ENCODE measurements at regions not wholly inside any gene's neighbourhood (a gene's known extent, or its start where the extent isn't known, plus 50 kb on each side); places are given as distances from the start of the nearest gene placed in this dataset.

DNA sequence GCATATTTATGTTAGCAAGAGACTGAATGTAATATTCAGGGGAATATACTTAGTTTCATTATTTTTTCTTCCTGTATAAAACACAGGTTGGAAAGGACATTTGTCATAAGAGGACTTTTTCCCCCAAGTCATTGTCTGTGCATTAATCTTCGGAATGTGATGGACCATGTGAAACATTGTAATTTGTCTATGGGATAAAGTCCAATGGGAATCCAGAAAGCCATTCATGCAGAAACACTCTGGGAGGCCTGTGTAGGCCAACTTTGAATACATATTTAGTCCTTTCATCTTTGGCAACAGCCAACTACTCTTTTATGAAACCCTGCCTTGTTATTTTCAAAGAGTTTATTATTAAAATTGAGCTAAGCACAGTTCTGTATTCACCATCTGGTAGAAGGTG lies 386.4 kb downstream of the PIK3C3 start:
- no peaks in the 10 kb centered on the region for H3K9me3 ChIP-seq
- intact Hi-C loops (cut with DNase I), result no loop called here
- H3K36me3 ChIP-seq, result no peaks in the 10 kb centered on the region
- DNase-seq, result no peak
- H3K27me3 ChIP-seq, result no peaks in the 10 kb centered on the region
- no peak for TF ChIP-seq POLR2A (IDR thresholded peaks at IDR 0.05)
- TF ChIP-seq, protein P1, sequence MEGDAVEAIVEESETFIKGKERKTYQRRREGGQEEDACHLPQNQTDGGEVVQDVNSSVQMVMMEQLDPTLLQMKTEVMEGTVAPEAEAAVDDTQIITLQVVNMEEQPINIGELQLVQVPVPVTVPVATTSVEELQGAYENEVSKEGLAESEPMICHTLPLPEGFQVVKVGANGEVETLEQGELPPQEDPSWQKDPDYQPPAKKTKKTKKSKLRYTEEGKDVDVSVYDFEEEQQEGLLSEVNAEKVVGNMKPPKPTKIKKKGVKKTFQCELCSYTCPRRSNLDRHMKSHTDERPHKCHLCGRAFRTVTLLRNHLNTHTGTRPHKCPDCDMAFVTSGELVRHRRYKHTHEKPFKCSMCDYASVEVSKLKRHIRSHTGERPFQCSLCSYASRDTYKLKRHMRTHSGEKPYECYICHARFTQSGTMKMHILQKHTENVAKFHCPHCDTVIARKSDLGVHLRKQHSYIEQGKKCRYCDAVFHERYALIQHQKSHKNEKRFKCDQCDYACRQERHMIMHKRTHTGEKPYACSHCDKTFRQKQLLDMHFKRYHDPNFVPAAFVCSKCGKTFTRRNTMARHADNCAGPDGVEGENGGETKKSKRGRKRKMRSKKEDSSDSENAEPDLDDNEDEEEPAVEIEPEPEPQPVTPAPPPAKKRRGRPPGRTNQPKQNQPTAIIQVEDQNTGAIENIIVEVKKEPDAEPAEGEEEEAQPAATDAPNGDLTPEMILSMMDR (IDR thresholded peaks at IDR 0.05), result no peak
- H3K4me3 ChIP-seq, result no peak overlapping the region
- H3K4me1 ChIP-seq, result no peaks in the 10 kb centered on the region
- no peak overlapping the region for H3K27ac ChIP-seq
- WGBS, 4 donors, result 41 to 95% (median 70%) methylated on average over 1 of the region's 1 CpG
- ATAC-seq, result no peak

DNA sequence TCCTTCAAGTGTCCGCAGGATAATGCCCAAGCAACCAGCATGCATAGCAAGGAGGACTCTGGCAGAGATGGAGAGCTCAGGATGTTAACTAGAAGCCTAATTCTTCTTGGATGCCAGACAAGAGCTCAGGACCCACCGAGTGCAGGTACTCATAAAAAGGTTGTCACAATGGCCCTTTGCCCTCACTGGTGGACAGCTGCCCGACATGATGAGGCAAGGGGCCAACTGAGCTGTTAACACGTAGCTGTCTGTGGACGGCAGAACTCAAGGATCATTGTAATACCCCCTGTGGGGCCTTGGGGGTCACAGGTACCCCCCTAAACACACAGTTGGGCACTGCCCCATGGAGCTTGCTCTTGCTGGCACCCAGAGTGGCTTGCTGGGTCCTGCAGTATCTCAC lies 393.7 kb downstream of the PIK3C3 start:
- H3K27ac ChIP-seq, result no peak overlapping the region

DNA sequence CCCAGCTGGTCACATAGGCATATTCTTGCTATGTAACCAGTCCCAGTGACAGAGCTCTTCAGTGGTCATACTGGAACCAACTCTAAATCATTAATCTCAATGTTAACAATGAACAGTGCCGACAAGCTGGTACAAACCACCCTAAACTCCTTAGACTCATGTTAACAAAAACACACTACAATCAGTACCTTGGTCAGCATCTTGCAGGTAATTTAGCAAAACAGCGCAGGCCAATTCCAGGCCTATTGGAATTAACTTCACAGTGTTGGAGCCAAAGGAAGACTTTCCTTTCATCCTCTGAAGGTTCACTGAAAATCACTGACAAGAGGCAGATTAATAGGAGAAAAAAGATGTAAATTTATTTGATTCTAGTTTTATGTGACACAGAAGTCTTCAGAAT lies 396.4 kb downstream of the PIK3C3 start:
- H3K36me3 ChIP-seq, result no peaks in the 10 kb centered on the region
- H3K27ac ChIP-seq, result no peak overlapping the region
- DNase-seq, result no peak
- no peak for TF ChIP-seq POLR2A (IDR thresholded peaks at IDR 0.05)
- TF ChIP-seq, protein P1 (IDR thresholded peaks at IDR 0.05), result no peak
- no peak for ATAC-seq
- no peaks in the 10 kb centered on the region for H3K27me3 ChIP-seq
- no peak overlapping the region for H3K4me3 ChIP-seq
- no peaks in the 10 kb centered on the region for H3K9me3 ChIP-seq
- intact Hi-C loops (cut with DNase I), result no loop called here
- WGBS, 4 donors, result 56 to 96% (median 75%) methylated on average over 2 of the region's 2 CpGs
- no peaks in the 10 kb centered on the region for H3K4me1 ChIP-seq

More for the DNA sequence above, 393.7 kb downstream of the PIK3C3 start:
- Histone ChIP-seq H3K9me3 (no peaks in the 10 kb centered on the region), H3K36me3 (no peaks in the 10 kb centered on the region), H3K4me1 (no peaks in the 10 kb centered on the region), H3K4me3 (no peak overlapping the region), H3K27me3 (no peaks in the 10 kb centered on the region)
- DNase-seq, result no peak
- no peak for ATAC-seq
- WGBS, 4 donors, result 66 to 87% (median 70%) methylated on average over 5 of the region's 5 CpGs
- no peak for TF ChIP-seq POLR2A (IDR thresholded peaks at IDR 0.05)
- TF ChIP-seq, protein P1 (IDR thresholded peaks at IDR 0.05), result no peak
- intact Hi-C loops (cut with DNase I), result no loop called here

DNA sequence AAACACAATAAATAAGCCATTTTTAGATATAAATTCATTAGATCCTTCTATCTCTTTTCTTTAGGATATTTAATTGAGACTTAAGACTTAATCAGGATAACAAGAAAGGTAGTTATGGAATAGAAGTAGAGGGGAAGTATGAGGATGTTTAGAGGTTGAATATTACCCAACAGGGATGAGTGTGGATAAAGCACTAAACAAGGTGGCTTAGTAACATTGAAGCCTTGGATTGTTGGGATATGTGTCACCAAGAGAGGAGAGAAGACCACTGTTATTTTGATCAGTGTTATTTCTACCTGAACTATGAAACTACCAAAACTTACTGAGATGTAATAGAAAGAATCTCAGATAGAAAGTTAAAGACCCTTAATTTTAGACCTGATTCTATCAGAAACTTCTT lies 405.7 kb downstream of the PIK3C3 start:
- Histone ChIP-seq H3K36me3 (no peaks in the 10 kb centered on the region), H3K4me1 (no peaks in the 10 kb centered on the region), H3K27me3 (no peaks in the 10 kb centered on the region), H3K9me3 (no peaks in the 10 kb centered on the region), H3K4me3 (no peak overlapping the region), H3K27ac (no peak overlapping the region)
- intact Hi-C loops (cut with DNase I), result no loop called here
- TF ChIP-seq, protein P1 (IDR thresholded peaks at IDR 0.05), result no peak
- TF ChIP-seq POLR2A (IDR thresholded peaks at IDR 0.05), result no peak
- DNase-seq (no peak), ATAC-seq (no peak)

Data from heart left ventricle (tissue), 16 donors.